MM.1S (cell line): ENCODE measurements at regions not wholly inside any gene's neighbourhood (a gene's known extent, or its start where the extent isn't known, plus 50 kb on each side); places are given as distances from the start of the nearest gene placed in this dataset.

Experiments used
- EZH2phosphoT487 ChIP-seq: fragments of 300-600 bp; sonication (generic); IDR thresholded peaks from 2 replicates; pipeline ENCODE4 v1.6.1; 2018; ENCODE audit warnings: antibody characterized with exemption, low read length
- TF ChIP-seq, protein P1 (sequence below): fragments of 300-600 bp; sonication (generic); IDR thresholded peaks from 2 replicates; pipeline ENCODE4 v1.5.1; 2016; ENCODE audit warnings: antibody characterized with exemption, low read length, mixed read lengths

DNA sequence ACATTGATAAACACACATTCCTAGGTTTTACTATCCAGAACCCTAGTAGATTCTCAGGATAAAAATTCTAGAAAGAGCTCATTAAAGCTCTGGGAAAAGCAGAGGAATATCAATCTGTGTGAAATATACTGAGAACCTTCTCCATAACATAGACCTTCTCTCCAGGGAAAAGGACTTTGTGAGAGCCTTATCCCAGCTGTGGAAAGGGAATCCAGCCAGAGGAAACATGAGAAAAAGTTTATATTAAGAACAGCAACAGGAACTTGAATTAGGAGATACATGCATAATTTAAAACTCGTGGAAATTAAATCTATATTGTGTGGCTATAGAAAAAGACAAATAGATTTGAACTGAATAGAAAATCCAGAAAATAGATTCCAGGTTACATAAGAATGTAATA lies 1639.9 kb downstream of the EFNB2 start:
- no peak for TF ChIP-seq EZH2phosphoT487
- TF ChIP-seq, protein P1, sequence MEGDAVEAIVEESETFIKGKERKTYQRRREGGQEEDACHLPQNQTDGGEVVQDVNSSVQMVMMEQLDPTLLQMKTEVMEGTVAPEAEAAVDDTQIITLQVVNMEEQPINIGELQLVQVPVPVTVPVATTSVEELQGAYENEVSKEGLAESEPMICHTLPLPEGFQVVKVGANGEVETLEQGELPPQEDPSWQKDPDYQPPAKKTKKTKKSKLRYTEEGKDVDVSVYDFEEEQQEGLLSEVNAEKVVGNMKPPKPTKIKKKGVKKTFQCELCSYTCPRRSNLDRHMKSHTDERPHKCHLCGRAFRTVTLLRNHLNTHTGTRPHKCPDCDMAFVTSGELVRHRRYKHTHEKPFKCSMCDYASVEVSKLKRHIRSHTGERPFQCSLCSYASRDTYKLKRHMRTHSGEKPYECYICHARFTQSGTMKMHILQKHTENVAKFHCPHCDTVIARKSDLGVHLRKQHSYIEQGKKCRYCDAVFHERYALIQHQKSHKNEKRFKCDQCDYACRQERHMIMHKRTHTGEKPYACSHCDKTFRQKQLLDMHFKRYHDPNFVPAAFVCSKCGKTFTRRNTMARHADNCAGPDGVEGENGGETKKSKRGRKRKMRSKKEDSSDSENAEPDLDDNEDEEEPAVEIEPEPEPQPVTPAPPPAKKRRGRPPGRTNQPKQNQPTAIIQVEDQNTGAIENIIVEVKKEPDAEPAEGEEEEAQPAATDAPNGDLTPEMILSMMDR: no peak
